Transverse colon (tissue), 4 donors: ENCODE measurements at regions not wholly inside any gene's neighbourhood (a gene's known extent, or its start where the extent isn't known, plus 50 kb on each side); places are given as distances from the start of the nearest gene placed in this dataset.

Experiments used
- CTCF ChIP-seq, 5 experiments: fragments of 200-600 bp in 3 of 5; fragments of 450-650 bp in 2 of 5; sonication (generic) in 3 of 5; IDR thresholded peaks; 1 replicate in 2 of 5; 2 replicates in 3 of 5; pipeline ENCODE4 v1.5.1; 2016 to 2017; ENCODE audit warnings: antibody characterized with exemption in 5 of 5, inconsistent platforms in 3 of 5, mild to moderate bottlenecking in 2 of 5, moderate library complexity in 1 of 5
- POLR2AphosphoS5 ChIP-seq, 3 donors: sonication (generic); formaldehyde crosslinking; IDR thresholded peaks; one replicate each; pipeline ENCODE4 v1.6.1; 2016; ENCODE audit warnings: antibody characterized with exemption in 3 of 3

GRCh38 chr1:4345094-4345493, 309.3 kb upstream of the AJAP1 start:
- no peak for TF ChIP-seq CTCF (IDR thresholded peaks at IDR 0.05)
- no peak for TF ChIP-seq POLR2AphosphoS5 (IDR thresholded peaks at IDR 0.05)
